Stimulated activated effector memory CD8-positive, alpha-beta T cell treated with anti-CD3 and anti-CD28 coated beads, Interleukin-12 subunit alpha, Interleukin-12 subunit beta, amount 100 ng/mL, for 72 hours (primary cell): ENCODE measurements at regions not wholly inside any gene's neighbourhood (a gene's known extent, or its start where the extent isn't known, plus 50 kb on each side); places are given as distances from the start of the nearest gene placed in this dataset.
"Not testable (repeated sequence)": the region's sequence is repeated elsewhere in the genome, so short reads cannot be mapped to it uniquely, and the experiment has no call there.

Source experiments
- ATAC-seq: fragments of 150-1000 bp; cut with Tn5 transposase; 2 replicates; pipeline ENCODE4 v1.10.0; 2021
- DNase-seq, 2 donors: peaks; one replicate each; pipeline ENCODE4 v3.0.0; 2021 to 2022; ENCODE audit warnings: low spot score in 2 of 2
- H3K27ac Mint-ChIP-seq: one replicate; pipeline ENCODE4 v1.8.0; 2022; ENCODE audit warnings: mild to moderate bottlenecking, mixed read lengths
- H3K36me3 Mint-ChIP-seq: one replicate; pipeline ENCODE4 v1.8.0; 2022; ENCODE audit warnings: mild to moderate bottlenecking, mixed read lengths
- H3K4me1 Mint-ChIP-seq: one replicate; pipeline ENCODE4 v1.8.0; 2022; ENCODE audit warnings: mixed read lengths
- H3K4me3 Mint-ChIP-seq: one replicate; pipeline ENCODE4 v1.8.0; 2022; ENCODE audit warnings: mild to moderate bottlenecking, mixed read lengths
- H3K9me3 Mint-ChIP-seq: one replicate; pipeline ENCODE4 v1.8.0; 2022; ENCODE audit warnings: mixed read lengths

DNA sequence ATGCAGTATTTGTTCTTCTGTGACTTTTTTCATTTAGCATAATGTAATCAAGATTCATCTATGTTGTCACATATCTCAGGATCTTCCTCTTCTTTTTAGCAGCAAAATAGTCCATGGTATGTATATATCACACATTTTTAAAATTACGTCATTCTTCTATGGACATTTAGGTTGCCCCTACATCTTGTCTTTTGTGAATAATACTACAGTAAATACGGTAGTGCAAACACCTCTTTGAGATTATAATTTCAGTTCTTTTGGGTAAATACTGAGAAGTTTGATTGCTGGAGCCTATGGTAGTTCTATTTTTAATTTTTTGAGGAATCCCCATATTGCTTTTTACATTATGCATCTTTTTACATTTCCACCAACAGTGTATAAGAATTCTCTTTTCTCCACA lies 1174.9 kb downstream of the NSUN3 start:
- Mint-ChIP-seq H3K4me3 (no peak overlapping the region), H3K9me3 (peaks cover 21% of the 10 kb centered on the region), H3K4me1 (no peaks in the 10 kb centered on the region), H3K36me3 (no peaks in the 10 kb centered on the region), H3K27ac (no peak overlapping the region)
- no peak for ATAC-seq
- DNase-seq = no peak

- DNase-seq (no peak), ATAC-seq (no peak)
- Mint-ChIP-seq H3K9me3 (peaks cover 16% of the 10 kb centered on the region), H3K4me1 (no peaks in the 10 kb centered on the region), H3K36me3 (no peaks in the 10 kb centered on the region), H3K4me3 (no peak overlapping the region), H3K27ac (no peak overlapping the region)
Measured at GRCh38 chr3:95240395-95240794, 1177.5 kb downstream of the NSUN3 start.

GRCh38 chr3:95241256-95241655 lies 1178.4 kb downstream of the NSUN3 start:
- not testable (repeated sequence) for H3K27ac Mint-ChIP-seq, DNase-seq, H3K4me3 Mint-ChIP-seq, H3K4me1 Mint-ChIP-seq, ATAC-seq, H3K36me3 Mint-ChIP-seq
- peaks cover 20% of the 10 kb centered on the region for H3K9me3 Mint-ChIP-seq

DNA sequence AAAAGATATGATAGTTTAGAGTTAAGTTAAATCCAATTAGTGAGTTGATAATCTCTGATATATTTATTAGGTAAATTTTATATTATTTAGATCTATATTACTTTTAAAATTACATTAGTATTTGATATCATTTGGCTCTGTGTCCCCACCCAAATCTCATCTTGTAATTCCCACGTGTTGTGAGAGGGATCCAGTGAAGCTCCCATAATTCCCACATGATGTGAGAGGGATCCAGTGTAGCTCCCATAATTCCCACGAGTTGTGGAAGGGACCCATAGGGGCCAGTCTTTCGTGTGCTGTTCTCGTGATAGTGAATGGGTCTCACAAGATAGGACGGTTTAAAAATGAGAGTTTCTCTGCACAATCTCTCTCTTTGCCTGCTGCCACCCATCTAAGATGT lies 1183.6 kb downstream of the NSUN3 start:
- Mint-ChIP-seq H3K27ac (no peak overlapping the region), H3K36me3 (no peaks in the 10 kb centered on the region), H3K4me3 (no peak overlapping the region), H3K9me3 (peaks cover 8% of the 10 kb centered on the region), H3K4me1 (no peaks in the 10 kb centered on the region)
- DNase-seq (no peak), ATAC-seq (no peak)

- H3K27ac Mint-ChIP-seq = no peak overlapping the region
- H3K4me1 Mint-ChIP-seq = no peaks in the 10 kb centered on the region
- ATAC-seq = no peak
- no peaks in the 10 kb centered on the region for H3K36me3 Mint-ChIP-seq
- no peak for DNase-seq
- H3K4me3 Mint-ChIP-seq = no peak overlapping the region
- peaks cover 17% of the 10 kb centered on the region for H3K9me3 Mint-ChIP-seq
Measured at GRCh38 chr3:95254061-95254460, 1191.2 kb downstream of the NSUN3 start.

DNA sequence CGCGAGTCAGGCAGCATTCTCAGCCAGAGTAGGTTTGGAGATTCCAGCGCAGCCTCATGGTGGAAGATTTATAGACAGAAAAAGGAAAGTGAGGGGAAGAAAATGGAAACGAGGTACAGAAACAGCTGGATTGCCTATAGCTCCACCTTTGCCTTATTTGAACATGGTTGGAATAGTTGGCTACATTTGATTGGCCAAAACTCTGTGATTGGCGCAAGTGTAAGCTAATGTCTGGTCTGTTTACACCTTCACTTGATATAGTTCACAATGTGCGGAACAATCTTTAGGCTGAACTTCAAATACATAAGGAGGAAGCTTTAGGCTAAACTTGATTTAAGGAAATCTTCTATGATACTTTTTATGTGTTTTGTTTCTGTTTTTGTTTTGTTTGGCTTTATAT lies 1191.9 kb downstream of the NSUN3 start:
- no peak for ATAC-seq
- no peak for DNase-seq
- peaks cover 20% of the 10 kb centered on the region for H3K9me3 Mint-ChIP-seq
- no peak overlapping the region for H3K27ac Mint-ChIP-seq
- H3K4me3 Mint-ChIP-seq = no peak overlapping the region
- no peaks in the 10 kb centered on the region for H3K36me3 Mint-ChIP-seq
- no peaks in the 10 kb centered on the region for H3K4me1 Mint-ChIP-seq

DNA sequence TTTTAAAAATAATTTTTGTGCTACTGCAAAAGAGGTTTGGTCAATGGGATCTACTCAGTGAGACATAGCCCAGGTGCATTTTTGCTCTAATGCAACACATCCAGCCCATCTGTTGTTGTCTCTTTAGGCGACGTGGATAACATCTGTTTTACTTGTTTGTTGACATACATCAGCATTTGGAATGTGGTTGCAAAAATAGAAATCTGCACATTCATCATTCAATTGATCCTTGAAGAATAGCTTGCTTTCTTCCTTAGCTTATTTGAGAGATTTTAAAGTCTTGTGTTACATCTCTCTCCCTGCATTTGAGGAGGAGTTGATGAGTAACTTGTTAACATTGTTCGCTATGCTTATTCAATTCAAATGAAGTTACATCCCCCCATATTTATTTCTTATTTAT lies 1202.3 kb downstream of the NSUN3 start:
- H3K36me3 Mint-ChIP-seq = no peaks in the 10 kb centered on the region
- no peak overlapping the region for H3K27ac Mint-ChIP-seq
- no peak overlapping the region for H3K4me3 Mint-ChIP-seq
- peaks cover 10% of the 10 kb centered on the region for H3K9me3 Mint-ChIP-seq
- H3K4me1 Mint-ChIP-seq = no peaks in the 10 kb centered on the region
- no peak for ATAC-seq
- no peak for DNase-seq

DNA sequence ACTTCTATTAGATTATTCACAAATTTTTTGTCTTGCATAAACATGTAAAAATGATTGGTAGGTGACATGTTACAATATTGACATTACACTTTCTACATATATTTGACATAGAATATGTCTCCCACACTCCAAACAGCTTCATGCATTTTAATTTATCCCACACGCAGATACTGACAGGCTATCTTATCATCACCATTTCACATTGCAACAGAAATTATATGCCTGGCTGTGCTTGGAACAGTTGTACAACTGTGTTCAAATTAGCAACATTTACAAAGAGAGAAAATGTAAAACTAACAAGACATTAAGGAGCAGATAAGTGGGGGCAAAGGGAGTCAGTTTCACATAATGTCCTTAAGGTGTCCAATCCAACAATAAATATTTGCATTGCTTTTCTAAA lies 1208.5 kb downstream of the NSUN3 start:
- no peaks in the 10 kb centered on the region for H3K36me3 Mint-ChIP-seq
- no peaks in the 10 kb centered on the region for H3K4me1 Mint-ChIP-seq
- no peak overlapping the region for H3K27ac Mint-ChIP-seq
- no peak for DNase-seq
- no peak overlapping the region for H3K4me3 Mint-ChIP-seq
- peaks cover 13% of the 10 kb centered on the region for H3K9me3 Mint-ChIP-seq
- no peak for ATAC-seq

DNA sequence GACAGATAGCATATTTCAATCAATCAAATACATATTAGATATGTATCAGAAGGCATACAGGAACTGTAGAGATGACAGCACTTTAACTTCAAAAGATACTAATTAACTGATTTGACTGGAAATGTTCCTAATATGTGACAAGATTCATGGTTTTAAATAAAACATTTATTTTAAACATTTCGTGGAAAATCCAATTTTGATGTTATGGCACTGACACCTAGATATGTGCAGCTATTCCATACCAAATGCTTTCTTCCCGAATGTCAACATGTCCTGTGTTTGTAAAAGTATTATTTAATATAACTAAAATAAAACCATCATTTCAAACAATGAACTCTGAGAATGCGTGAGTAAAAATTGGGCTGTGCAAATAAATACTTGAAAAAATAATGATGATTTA lies 1209.3 kb downstream of the NSUN3 start:
- DNase-seq (no peak), ATAC-seq (no peak)
- Mint-ChIP-seq H3K36me3 (no peaks in the 10 kb centered on the region), H3K4me3 (no peak overlapping the region), H3K4me1 (no peaks in the 10 kb centered on the region), H3K27ac (no peak overlapping the region), H3K9me3 (peaks cover 13% of the 10 kb centered on the region)

DNA sequence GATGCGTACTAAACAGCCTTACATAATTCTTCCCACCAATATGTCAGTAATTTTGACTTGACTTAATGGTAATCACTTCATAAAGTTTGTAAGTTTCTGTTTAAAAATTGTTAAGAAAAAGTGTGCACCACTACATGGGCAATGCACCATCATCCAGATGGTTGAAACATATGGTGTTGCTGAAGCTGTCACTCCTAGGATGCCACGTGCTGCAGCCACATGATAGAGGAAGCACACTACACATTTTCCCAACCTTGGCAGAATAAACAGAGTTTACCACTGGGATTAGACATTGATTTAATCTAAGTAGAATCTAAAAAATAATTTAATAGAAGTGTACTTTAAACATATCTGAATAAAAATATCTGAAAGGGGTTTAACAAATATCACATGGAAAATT lies 1209.9 kb downstream of the NSUN3 start:
- no peak overlapping the region for H3K4me3 Mint-ChIP-seq

DNA sequence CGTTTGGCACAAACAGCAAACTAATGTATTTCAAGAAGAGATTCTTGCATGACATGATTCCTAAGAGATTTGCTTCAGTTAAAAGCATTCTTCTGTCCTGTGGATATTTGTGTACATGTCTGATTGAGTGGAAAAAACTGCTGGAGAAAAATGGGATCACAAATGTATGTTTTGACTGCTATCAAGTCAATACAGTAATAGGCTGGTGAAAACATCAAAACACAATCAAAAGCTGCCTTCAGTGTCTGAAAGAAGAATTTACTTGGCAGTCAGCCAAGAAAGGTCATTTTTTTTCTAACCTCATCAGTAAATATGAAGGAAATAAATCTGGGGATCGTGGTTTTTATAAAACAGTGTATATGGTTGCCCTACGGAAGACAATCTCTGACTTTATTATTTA lies 1214.8 kb downstream of the NSUN3 start:
- H3K4me3 Mint-ChIP-seq = no peak overlapping the region
- DNase-seq (no peak), ATAC-seq (no peak)
- H3K36me3 Mint-ChIP-seq = no peaks in the 10 kb centered on the region
- H3K27ac Mint-ChIP-seq = no peak overlapping the region
- H3K9me3 Mint-ChIP-seq = peaks cover 13% of the 10 kb centered on the region
- no peaks in the 10 kb centered on the region for H3K4me1 Mint-ChIP-seq

More for the DNA sequence above, 1209.9 kb downstream of the NSUN3 start:
- no peak for ATAC-seq
- DNase-seq = no peak
- Mint-ChIP-seq H3K9me3 (peaks cover 14% of the 10 kb centered on the region), H3K27ac (no peak overlapping the region), H3K36me3 (no peaks in the 10 kb centered on the region), H3K4me1 (no peaks in the 10 kb centered on the region)

GRCh38 chr3:95280711-95281352 lies 1218.0 kb downstream of the NSUN3 start:
- no peaks in the 10 kb centered on the region for H3K36me3 Mint-ChIP-seq
- DNase-seq (no peak), ATAC-seq (no peak)
- H3K4me1 Mint-ChIP-seq = no peaks in the 10 kb centered on the region
- no peak overlapping the region for H3K4me3 Mint-ChIP-seq
- peaks cover 6% of the 10 kb centered on the region for H3K9me3 Mint-ChIP-seq
- H3K27ac Mint-ChIP-seq = no peak overlapping the region

- Mint-ChIP-seq H3K4me3 (no peak overlapping the region), H3K36me3 (no peaks in the 10 kb centered on the region)
Measured at GRCh38 chr3:95289295-95289694, 1226.4 kb downstream of the NSUN3 start.

DNA sequence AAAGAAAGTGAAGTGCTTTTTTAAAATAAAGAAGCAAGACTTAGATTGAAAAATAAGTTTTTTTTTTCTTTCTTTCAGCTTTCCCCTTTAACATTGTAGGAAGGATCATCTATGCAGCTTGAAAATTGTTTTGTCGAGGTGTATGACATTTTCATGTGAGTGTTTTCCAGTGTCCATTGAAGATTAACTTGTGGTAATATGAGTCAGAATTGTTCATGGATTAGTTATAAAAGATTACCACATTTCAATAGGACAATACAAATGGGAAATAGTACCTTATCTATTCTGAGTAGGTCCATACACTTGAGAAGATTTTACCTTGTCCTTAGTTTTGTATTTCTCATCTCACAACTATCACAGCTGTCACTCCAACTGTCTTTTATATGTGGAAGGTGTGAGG lies 1234.7 kb downstream of the NSUN3 start:
- DNase-seq (no peak), ATAC-seq (no peak)
- no peak overlapping the region for H3K27ac Mint-ChIP-seq

More at GRCh38 chr3:95289295-95289694, 1226.4 kb downstream of the NSUN3 start:
- H3K4me1 Mint-ChIP-seq = no peaks in the 10 kb centered on the region
- no peak for DNase-seq
- ATAC-seq = no peak
- peaks cover 11% of the 10 kb centered on the region for H3K9me3 Mint-ChIP-seq
- H3K27ac Mint-ChIP-seq = no peak overlapping the region

DNA sequence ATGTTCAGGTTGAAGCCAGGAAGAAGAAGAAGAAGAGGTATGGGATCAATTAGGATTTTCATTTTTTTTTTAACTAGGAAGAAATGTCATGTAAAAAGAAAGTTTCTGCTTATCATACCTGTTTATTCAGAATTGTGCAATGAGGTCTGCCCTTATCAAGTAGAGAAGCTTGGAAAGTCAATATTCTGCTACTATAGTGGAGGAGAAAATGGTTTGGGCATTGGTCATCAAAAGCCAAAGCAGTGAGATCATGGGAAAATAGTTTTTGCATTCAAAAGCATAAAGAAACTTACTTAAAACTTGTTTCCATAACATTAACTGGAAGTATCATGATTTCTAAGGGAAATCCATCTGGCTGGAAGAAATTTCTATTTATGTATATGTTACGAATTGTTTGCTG lies 1239.2 kb downstream of the NSUN3 start:
- Mint-ChIP-seq H3K36me3 (no peaks in the 10 kb centered on the region), H3K4me1 (no peaks in the 10 kb centered on the region), H3K4me3 (no peak overlapping the region), H3K9me3 (peaks cover 12% of the 10 kb centered on the region), H3K27ac (no peak overlapping the region)
- DNase-seq (no peak), ATAC-seq (no peak)

More for the DNA sequence above, 1234.7 kb downstream of the NSUN3 start:
- Mint-ChIP-seq H3K36me3 (no peaks in the 10 kb centered on the region), H3K9me3 (peaks cover 8% of the 10 kb centered on the region), H3K4me1 (no peaks in the 10 kb centered on the region), H3K4me3 (no peak overlapping the region)

GRCh38 chr3:95310560-95310959 lies 1247.7 kb downstream of the NSUN3 start:
- Mint-ChIP-seq H3K9me3 (peaks cover 23% of the 10 kb centered on the region), H3K27ac (no peak overlapping the region), H3K4me1 (no peaks in the 10 kb centered on the region), H3K36me3 (no peaks in the 10 kb centered on the region), H3K4me3 (no peak overlapping the region)
- ATAC-seq (no peak), DNase-seq (no peak)

- no peak for ATAC-seq
- H3K9me3 Mint-ChIP-seq = peaks cover 19% of the 10 kb centered on the region
- H3K4me3 Mint-ChIP-seq = no peak overlapping the region
- no peaks in the 10 kb centered on the region for H3K36me3 Mint-ChIP-seq
- DNase-seq = no peak
- H3K27ac Mint-ChIP-seq = no peak overlapping the region
- no peaks in the 10 kb centered on the region for H3K4me1 Mint-ChIP-seq
Measured at GRCh38 chr3:95311272-95311671, 1248.4 kb downstream of the NSUN3 start.
